ENCODE measurements at regions not wholly inside any gene's neighbourhood (a gene's known extent, or its start where the extent isn't known, plus 50 kb on each side); places are given as distances from the start of the nearest gene placed in this dataset.

- CTCF ChIA-PET, result no interaction called here
- Mint-ChIP-seq H3K4me3 (ENCODE audit: low read depth, unreplicated experiment) (no peak overlapping the region), H3K27ac (ENCODE audit: unreplicated experiment) (no peak overlapping the region), H3K4me1 (ENCODE audit: low read depth, unreplicated experiment) (peaks cover 6% of the 10 kb centered on the region), H3K9me3 (ENCODE audit: low read depth, unreplicated experiment) (peaks cover 4% of the 10 kb centered on the region), H3K27me3 (ENCODE audit: unreplicated experiment) (no peaks in the 10 kb centered on the region), H3K36me3 (ENCODE audit: insufficient read depth, unreplicated experiment) (no peaks in the 10 kb centered on the region)
- no TSS peak for BruUV-seq (replicated peaks)
- no peak for TF ChIP-seq CTCF (IDR thresholded peaks at IDR 0.05; ENCODE audit: unreplicated experiment)
- no peak for DNase-seq
- intact Hi-C loops (cut with micrococcal nuclease; ENCODE audit: unreplicated experiment), result no loop called here
Measured at GRCh38 chr20:11438412-11438811, 479.3 kb upstream of the BTBD3 start.

GRCh38 chr20:11443382-11444119, 474.1 kb upstream of the BTBD3 start:
- no peaks in the 10 kb centered on the region for H3K27me3 Mint-ChIP-seq (ENCODE audit: unreplicated experiment)
- H3K27ac Mint-ChIP-seq (ENCODE audit: unreplicated experiment), result no peak overlapping the region
- H3K4me1 Mint-ChIP-seq (ENCODE audit: low read depth, unreplicated experiment), result peaks cover 10% of the 10 kb centered on the region
- no peak for DNase-seq
- H3K9me3 Mint-ChIP-seq (ENCODE audit: low read depth, unreplicated experiment), result no peaks in the 10 kb centered on the region
- CTCF ChIA-PET, result no interaction called here
- H3K36me3 Mint-ChIP-seq (ENCODE audit: insufficient read depth, unreplicated experiment), result no peaks in the 10 kb centered on the region
- no TSS peak for BruUV-seq (replicated peaks)
- no peak for TF ChIP-seq CTCF (IDR thresholded peaks at IDR 0.05; ENCODE audit: unreplicated experiment)
- intact Hi-C loops (cut with micrococcal nuclease; ENCODE audit: unreplicated experiment), result no loop called here
- no peak overlapping the region for H3K4me3 Mint-ChIP-seq (ENCODE audit: low read depth, unreplicated experiment)

GRCh38 chr20:11445161-11445560, 472.5 kb upstream of the BTBD3 start:
- no peak for DNase-seq
- Mint-ChIP-seq H3K4me3 (ENCODE audit: low read depth, unreplicated experiment) (no peak overlapping the region), H3K36me3 (ENCODE audit: insufficient read depth, unreplicated experiment) (no peaks in the 10 kb centered on the region), H3K27me3 (ENCODE audit: unreplicated experiment) (no peaks in the 10 kb centered on the region), H3K9me3 (ENCODE audit: low read depth, unreplicated experiment) (peaks cover 2% of the 10 kb centered on the region), H3K27ac (ENCODE audit: unreplicated experiment) (no peak overlapping the region), H3K4me1 (ENCODE audit: low read depth, unreplicated experiment) (peaks cover 10% of the 10 kb centered on the region)
- CTCF ChIA-PET, result no interaction called here
- no TSS peak for BruUV-seq (replicated peaks)
- intact Hi-C loops (cut with micrococcal nuclease; ENCODE audit: unreplicated experiment), result no loop called here
- TF ChIP-seq CTCF (IDR thresholded peaks at IDR 0.05; ENCODE audit: unreplicated experiment), result no peak

GRCh38 chr20:11445891-11446290, 471.8 kb upstream of the BTBD3 start:
- H3K9me3 Mint-ChIP-seq (ENCODE audit: low read depth, unreplicated experiment), result peaks cover 2% of the 10 kb centered on the region
- CTCF ChIA-PET, result interaction anchor here (0.7 kb wide), 1 partner anchor 624 kb away, joined by 3 read pairs; no protein-coding TSS in a partner anchor
- H3K4me1 Mint-ChIP-seq (ENCODE audit: low read depth, unreplicated experiment), result peaks cover 10% of the 10 kb centered on the region
- no TSS peak for BruUV-seq (replicated peaks)
- no peaks in the 10 kb centered on the region for H3K36me3 Mint-ChIP-seq (ENCODE audit: insufficient read depth, unreplicated experiment)
- no peaks in the 10 kb centered on the region for H3K27me3 Mint-ChIP-seq (ENCODE audit: unreplicated experiment)
- H3K4me3 Mint-ChIP-seq (ENCODE audit: low read depth, unreplicated experiment), result no peak overlapping the region
- H3K27ac Mint-ChIP-seq (ENCODE audit: unreplicated experiment), result no peak overlapping the region
- no peak for TF ChIP-seq CTCF (IDR thresholded peaks at IDR 0.05; ENCODE audit: unreplicated experiment)
- intact Hi-C loops (cut with micrococcal nuclease; ENCODE audit: unreplicated experiment), result no loop called here
- DNase-seq, result no peak

Data from Calu3 (cell line).